ENCODE measurements at regions not wholly inside any gene's neighbourhood (a gene's known extent, or its start where the extent isn't known, plus 50 kb on each side); places are given as distances from the start of the nearest gene placed in this dataset.

GRCh38 chr9:29039258-29039657, 1466.0 kb upstream of the C9orf72 start:
- Mint-ChIP-seq H3K36me3 (no peaks in the 10 kb centered on the region), H3K4me3 (no peak overlapping the region), H3K9me3 (peaks cover 3 to 5% of the 10 kb centered on the region in 2 donors), H3K27me3 (ENCODE audit: low read depth in 2 of 2) (no peaks in the 10 kb centered on the region), H3K27ac (peak overlapping the region in 1 of 2 donors; percentile 62), H3K4me1 (peaks cover 10 to 22% of the 10 kb centered on the region in 2 donors)
- no peak for TF ChIP-seq CTCF (IDR thresholded peaks at IDR 0.05)
- Histone ChIP-seq H3K4me3 (ENCODE audit: low read length) (no peak overlapping the region), H3K27me3 (ENCODE audit: control insufficient read depth, insufficient read depth, low read length) (no peaks in the 10 kb centered on the region), H3K4me1 (ENCODE audit: control insufficient read depth, insufficient read depth, low read length) (no peaks in the 10 kb centered on the region), H3K27ac (ENCODE audit: low read length) (no peak overlapping the region), H3K9me3 (ENCODE audit: control insufficient read depth, insufficient read depth, low read length) (no peaks in the 10 kb centered on the region), H3K36me3 (ENCODE audit: control insufficient read depth, insufficient read depth, low read length) (no peaks in the 10 kb centered on the region)
- intact Hi-C loops (cut with micrococcal nuclease) = no loop called here
- peak; percentile 43 to 98 (median 56) for ATAC-seq
- WGBS (ENCODE audit: insufficient coverage) = 60% methylated on average over 2 of the region's 2 CpGs
- DNase-seq = no peak

- Histone ChIP-seq H3K36me3 (ENCODE audit: control insufficient read depth, insufficient read depth, low read length) (no peaks in the 10 kb centered on the region), H3K4me3 (ENCODE audit: low read length) (no peak overlapping the region), H3K9me3 (ENCODE audit: control insufficient read depth, insufficient read depth, low read length) (no peaks in the 10 kb centered on the region), H3K27ac (ENCODE audit: low read length) (no peak overlapping the region), H3K27me3 (ENCODE audit: control insufficient read depth, insufficient read depth, low read length) (no peaks in the 10 kb centered on the region), H3K4me1 (ENCODE audit: control insufficient read depth, insufficient read depth, low read length) (no peaks in the 10 kb centered on the region)
- ATAC-seq (no peak), DNase-seq (no peak)
- Mint-ChIP-seq H3K36me3 (no peaks in the 10 kb centered on the region), H3K9me3 (peaks cover 2 to 4% of the 10 kb centered on the region in 2 donors), H3K4me1 (peaks cover 19 to 36% of the 10 kb centered on the region in 2 donors), H3K4me3 (no peak overlapping the region), H3K27ac (no peak overlapping the region), H3K27me3 (ENCODE audit: low read depth in 2 of 2) (no peaks in the 10 kb centered on the region)
- no CpG with 5 or more reads among the region's 1 CpG for WGBS (ENCODE audit: insufficient coverage)
- TF ChIP-seq CTCF (IDR thresholded peaks at IDR 0.05) = no peak
- intact Hi-C loops (cut with micrococcal nuclease) = no loop called here
These were observed 1469.8 kb upstream of the C9orf72 start for GRCh38 chr9:29043072-29043471.

- Histone ChIP-seq H3K4me3 (ENCODE audit: low read length) (no peak overlapping the region), H3K27ac (ENCODE audit: low read length) (no peak overlapping the region), H3K4me1 (ENCODE audit: control insufficient read depth, insufficient read depth, low read length) (no peaks in the 10 kb centered on the region), H3K27me3 (ENCODE audit: control insufficient read depth, insufficient read depth, low read length) (no peaks in the 10 kb centered on the region), H3K36me3 (ENCODE audit: control insufficient read depth, insufficient read depth, low read length) (no peaks in the 10 kb centered on the region), H3K9me3 (ENCODE audit: control insufficient read depth, insufficient read depth, low read length) (no peaks in the 10 kb centered on the region)
- no peak for ATAC-seq
- Mint-ChIP-seq H3K4me3 (no peak overlapping the region), H3K9me3 (peaks cover 2 to 4% of the 10 kb centered on the region in 2 donors), H3K4me1 (peaks cover 15 to 27% of the 10 kb centered on the region in 2 donors), H3K36me3 (no peaks in the 10 kb centered on the region), H3K27me3 (ENCODE audit: low read depth in 2 of 2) (no peaks in the 10 kb centered on the region), H3K27ac (no peak overlapping the region)
- no peak for DNase-seq
- no peak for TF ChIP-seq CTCF (IDR thresholded peaks at IDR 0.05)
- 94% methylated on average over 2 of the region's 2 CpGs for WGBS (ENCODE audit: insufficient coverage)
- intact Hi-C loops (cut with micrococcal nuclease) = no loop called here
These were observed 1471.7 kb upstream of the C9orf72 start for GRCh38 chr9:29044959-29045358.

GRCh38 chr9:29060041-29060440, 1486.8 kb upstream of the C9orf72 start:
- WGBS (ENCODE audit: insufficient coverage) = 50% methylated on average over 1 of the region's 1 CpG
- H3K9me3 Mint-ChIP-seq = peaks cover 4 to 6% of the 10 kb centered on the region in 2 donors
- no peaks in the 10 kb centered on the region for H3K27me3 ChIP-seq (ENCODE audit: control insufficient read depth, insufficient read depth, low read length)
- no peaks in the 10 kb centered on the region for H3K4me1 ChIP-seq (ENCODE audit: control insufficient read depth, insufficient read depth, low read length)
- H3K4me1 Mint-ChIP-seq = peaks cover 9 to 27% of the 10 kb centered on the region in 2 donors
- intact Hi-C loops (cut with micrococcal nuclease) = no loop called here
- ATAC-seq = no peak
- H3K27ac Mint-ChIP-seq = no peak overlapping the region
- H3K9me3 ChIP-seq (ENCODE audit: control insufficient read depth, insufficient read depth, low read length) = no peaks in the 10 kb centered on the region
- no peak for TF ChIP-seq CTCF (IDR thresholded peaks at IDR 0.05)
- H3K4me3 Mint-ChIP-seq = no peak overlapping the region
- H3K27me3 Mint-ChIP-seq (ENCODE audit: low read depth in 2 of 2) = no peaks in the 10 kb centered on the region
- H3K4me3 ChIP-seq (ENCODE audit: low read length) = no peak overlapping the region
- H3K36me3 ChIP-seq (ENCODE audit: control insufficient read depth, insufficient read depth, low read length) = no peaks in the 10 kb centered on the region
- peaks cover 11% of the 10 kb centered on the region for H3K36me3 Mint-ChIP-seq
- DNase-seq = no peak
- H3K27ac ChIP-seq (ENCODE audit: low read length) = no peak overlapping the region
